ENCODE measurements at regions not wholly inside any gene's neighbourhood (a gene's known extent, or its start where the extent isn't known, plus 50 kb on each side); places are given as distances from the start of the nearest gene placed in this dataset.

DNA sequence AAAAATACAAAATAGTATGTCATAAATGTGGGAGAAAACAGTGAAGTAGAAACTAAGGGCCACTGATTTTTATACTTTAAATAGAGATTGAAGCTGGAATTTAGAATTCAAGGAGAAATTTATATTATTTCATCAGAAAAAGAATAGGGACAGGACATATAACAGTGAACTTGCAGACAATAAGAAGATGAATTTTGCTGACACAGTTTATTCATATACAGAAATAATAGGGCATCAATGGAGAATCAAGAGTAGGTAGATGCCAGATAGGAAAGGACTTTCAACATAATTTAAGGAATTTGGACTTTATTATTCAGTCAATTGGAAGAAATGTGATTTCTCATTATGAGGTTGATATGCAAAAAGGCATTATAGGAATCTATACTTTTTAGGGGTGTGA is 118.9 kb upstream of the HNMT start:
- no peak for TF ChIP-seq FOXP2 (optimal IDR thresholded peaks at IDR 0.05; ENCODE audit: control extremely low read depth, extremely low read length, insufficient read depth)
- no peak for TF ChIP-seq EZH2 (IDR thresholded peaks at IDR 0.05)
- TF ChIP-seq POLR2AphosphoS5 (IDR thresholded peaks at IDR 0.05; ENCODE audit: borderline replicate concordance, low read depth, low read length), result no peak
- H3K9ac ChIP-seq (ENCODE audit: insufficient read length), result no peak overlapping the region
- H3K36me3 ChIP-seq (ENCODE audit: insufficient read depth, low read length), result no peaks in the 10 kb centered on the region
- no peak overlapping the region for H3K27ac ChIP-seq
- no peak overlapping the region for H3K4me3 ChIP-seq
- no peak for DNase-seq (ENCODE audit: low read depth, low spot score)
- H3K9me3 ChIP-seq (ENCODE audit: low read depth, low read length), result peaks cover 4% of the 10 kb centered on the region; the same call in 1 of the 2 replicates

- Histone ChIP-seq H3K36me3 (ENCODE audit: insufficient read depth, low read length) (no peaks in the 10 kb centered on the region), H3K4me3 (no peak overlapping the region)
- DNase-seq (ENCODE audit: low read depth, low spot score), result no peak
Observed at GRCh38 chr2:137846993-137847392, 117.3 kb upstream of the HNMT start.

GRCh38 chr2:137847443-137847842 is 116.8 kb upstream of the HNMT start:
- TF ChIP-seq EZH2 (IDR thresholded peaks at IDR 0.05) (no peak), FOXP2 (optimal IDR thresholded peaks at IDR 0.05; ENCODE audit: control extremely low read depth, extremely low read length, insufficient read depth) (no peak), POLR2AphosphoS5 (IDR thresholded peaks at IDR 0.05; ENCODE audit: borderline replicate concordance, low read depth, low read length) (no peak)
- Histone ChIP-seq H3K4me3 (no peak overlapping the region), H3K27ac (no peak overlapping the region), H3K9me3 (ENCODE audit: low read depth, low read length) (peaks cover 4% of the 10 kb centered on the region; the same call in 1 of the 2 replicates), H3K9ac (ENCODE audit: insufficient read length) (no peak overlapping the region), H3K36me3 (ENCODE audit: insufficient read depth, low read length) (no peaks in the 10 kb centered on the region)
- DNase-seq (ENCODE audit: low read depth, low spot score), result no peak

More at GRCh38 chr2:137846993-137847392, 117.3 kb upstream of the HNMT start:
- TF ChIP-seq POLR2AphosphoS5 (IDR thresholded peaks at IDR 0.05; ENCODE audit: borderline replicate concordance, low read depth, low read length), result no peak
- TF ChIP-seq FOXP2 (optimal IDR thresholded peaks at IDR 0.05; ENCODE audit: control extremely low read depth, extremely low read length, insufficient read depth), result no peak
- no peak for TF ChIP-seq EZH2 (IDR thresholded peaks at IDR 0.05)
- H3K9ac ChIP-seq (ENCODE audit: insufficient read length), result no peak overlapping the region
- no peak overlapping the region for H3K27ac ChIP-seq
- peaks cover 4% of the 10 kb centered on the region; the same call in 1 of the 2 replicates for H3K9me3 ChIP-seq (ENCODE audit: low read depth, low read length)

DNA sequence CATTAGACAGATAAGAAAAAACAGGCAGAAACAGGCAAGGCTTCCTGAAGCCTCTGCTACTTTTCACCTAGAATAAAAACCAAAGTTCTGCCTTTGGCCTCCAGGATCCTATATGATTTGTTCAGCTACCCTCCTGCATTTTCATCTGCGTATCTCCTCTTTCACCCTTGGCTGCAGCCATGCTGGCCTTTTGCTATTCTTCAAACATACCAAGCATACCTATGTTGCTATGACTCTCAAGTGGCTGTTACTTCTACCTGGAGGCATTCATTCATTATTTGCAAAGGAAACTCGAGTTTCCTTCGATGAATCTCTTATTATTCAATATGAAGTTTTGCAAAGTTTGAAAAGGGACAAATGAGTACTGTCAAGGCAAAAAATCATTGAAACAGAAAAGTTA is 106.4 kb upstream of the HNMT start:
- Histone ChIP-seq H3K4me3 (no peak overlapping the region), H3K27ac (no peak overlapping the region), H3K36me3 (ENCODE audit: insufficient read depth, low read length) (no peaks in the 10 kb centered on the region), H3K9me3 (ENCODE audit: low read depth, low read length) (no peaks in the 10 kb centered on the region), H3K9ac (ENCODE audit: insufficient read length) (no peak overlapping the region)
- DNase-seq (ENCODE audit: low read depth, low spot score), result no peak
- TF ChIP-seq EZH2 (IDR thresholded peaks at IDR 0.05) (no peak), FOXP2 (optimal IDR thresholded peaks at IDR 0.05; ENCODE audit: control extremely low read depth, extremely low read length, insufficient read depth) (no peak), POLR2AphosphoS5 (IDR thresholded peaks at IDR 0.05; ENCODE audit: borderline replicate concordance, low read depth, low read length) (no peak)

DNA sequence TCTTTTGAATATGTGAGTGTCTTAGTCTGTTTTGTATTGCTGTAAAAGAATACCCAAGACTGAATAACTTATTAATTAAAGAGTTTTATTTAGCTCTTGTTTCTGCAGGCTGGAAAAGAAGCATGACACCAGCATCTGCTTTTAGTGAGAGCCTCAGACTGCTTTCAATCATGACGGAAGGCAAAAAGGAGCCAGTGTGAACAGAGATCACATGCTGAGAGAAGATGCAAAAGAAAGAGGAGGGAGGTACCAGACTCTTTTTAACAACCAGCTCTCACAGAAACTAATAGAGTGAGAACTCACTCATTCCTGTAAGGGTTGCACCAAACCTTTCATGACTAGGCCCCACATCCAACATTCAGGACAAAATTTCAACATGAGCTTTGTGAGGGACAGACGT is 101.6 kb upstream of the HNMT start:
- DNase-seq (ENCODE audit: low read depth, low spot score), result no peak
- Histone ChIP-seq H3K9me3 (ENCODE audit: low read depth, low read length) (no peaks in the 10 kb centered on the region), H3K9ac (ENCODE audit: insufficient read length) (no peak overlapping the region), H3K27ac (no peak overlapping the region), H3K36me3 (ENCODE audit: insufficient read depth, low read length) (no peaks in the 10 kb centered on the region), H3K4me3 (no peak overlapping the region)
- TF ChIP-seq FOXP2 (optimal IDR thresholded peaks at IDR 0.05; ENCODE audit: control extremely low read depth, extremely low read length, insufficient read depth), result no peak

DNA sequence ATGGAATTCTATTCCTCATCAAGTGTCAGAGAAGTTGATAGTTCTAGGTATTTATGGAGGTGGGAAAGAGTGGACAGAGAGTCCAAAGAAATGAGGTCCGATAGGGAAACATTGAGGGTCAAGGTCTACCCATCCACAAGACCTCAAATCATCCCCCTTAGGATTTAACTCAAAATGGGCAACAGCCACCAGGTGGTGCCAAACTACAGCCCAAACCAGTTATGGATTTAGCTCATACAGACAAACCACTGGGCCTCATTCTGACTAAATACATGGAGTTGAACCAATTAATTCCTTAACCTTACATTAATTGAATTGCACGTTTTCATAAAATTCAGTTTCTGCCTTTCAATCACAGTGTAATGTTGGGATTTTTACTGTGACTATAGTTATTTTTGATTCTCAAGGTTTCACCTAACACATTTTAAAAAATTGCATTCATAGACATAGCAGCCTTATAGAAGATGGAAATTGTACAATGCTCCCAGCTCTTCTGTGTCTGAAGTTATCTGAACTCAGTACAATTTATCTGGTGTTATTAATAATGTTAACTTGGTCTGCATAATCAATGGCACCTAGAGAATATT is 98.2 kb upstream of the HNMT start:
- DNase-seq (ENCODE audit: low read depth, low spot score), result peak; percentile 62
- TF ChIP-seq FOXP2 (optimal IDR thresholded peaks at IDR 0.05; ENCODE audit: control extremely low read depth, extremely low read length, insufficient read depth) (no peak), EZH2 (IDR thresholded peaks at IDR 0.05) (no peak), POLR2AphosphoS5 (IDR thresholded peaks at IDR 0.05; ENCODE audit: borderline replicate concordance, low read depth, low read length) (no peak)
- Histone ChIP-seq H3K27ac (no peak overlapping the region), H3K9me3 (ENCODE audit: low read depth, low read length) (no peaks in the 10 kb centered on the region), H3K9ac (ENCODE audit: insufficient read length) (no peak overlapping the region), H3K36me3 (ENCODE audit: insufficient read depth, low read length) (no peaks in the 10 kb centered on the region), H3K4me3 (no peak overlapping the region)

GRCh38 chr2:137870682-137871081 is 93.6 kb upstream of the HNMT start:
- Histone ChIP-seq H3K27ac (no peak overlapping the region), H3K9me3 (ENCODE audit: low read depth, low read length) (no peaks in the 10 kb centered on the region), H3K36me3 (ENCODE audit: insufficient read depth, low read length) (no peaks in the 10 kb centered on the region), H3K9ac (ENCODE audit: insufficient read length) (no peak overlapping the region), H3K4me3 (no peak overlapping the region)
- DNase-seq (ENCODE audit: low read depth, low spot score), result no peak
- TF ChIP-seq POLR2AphosphoS5 (IDR thresholded peaks at IDR 0.05; ENCODE audit: borderline replicate concordance, low read depth, low read length), result no peak
- no peak for TF ChIP-seq FOXP2 (optimal IDR thresholded peaks at IDR 0.05; ENCODE audit: control extremely low read depth, extremely low read length, insufficient read depth)
- TF ChIP-seq EZH2 (IDR thresholded peaks at IDR 0.05), result no peak

DNA sequence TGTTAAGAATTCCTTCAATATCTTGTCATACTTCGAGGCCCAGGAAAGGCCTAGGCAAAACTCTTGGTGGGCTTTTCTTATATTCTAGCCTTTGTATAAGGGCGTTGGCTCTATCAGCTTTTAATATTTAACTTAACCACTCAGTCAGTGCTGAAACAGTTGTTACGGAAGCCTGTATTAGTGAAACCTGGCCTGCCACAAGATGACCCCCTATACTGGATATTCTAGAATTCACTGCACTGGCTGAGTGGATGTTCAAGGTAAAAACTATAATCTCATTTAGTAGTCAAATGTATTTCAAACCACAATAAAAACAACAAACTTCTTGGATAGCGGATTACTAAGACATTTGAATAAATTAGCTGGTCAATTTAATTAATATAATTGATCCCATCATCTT is 91.7 kb upstream of the HNMT start:
- Histone ChIP-seq H3K36me3 (ENCODE audit: insufficient read depth, low read length) (no peaks in the 10 kb centered on the region), H3K9ac (ENCODE audit: insufficient read length) (no peak overlapping the region), H3K27ac (no peak overlapping the region), H3K4me3 (no peak overlapping the region), H3K9me3 (ENCODE audit: low read depth, low read length) (no peaks in the 10 kb centered on the region)
- no peak for TF ChIP-seq EZH2 (IDR thresholded peaks at IDR 0.05)
- TF ChIP-seq POLR2AphosphoS5 (IDR thresholded peaks at IDR 0.05; ENCODE audit: borderline replicate concordance, low read depth, low read length), result no peak
- TF ChIP-seq FOXP2 (optimal IDR thresholded peaks at IDR 0.05; ENCODE audit: control extremely low read depth, extremely low read length, insufficient read depth), result no peak
- DNase-seq (ENCODE audit: low read depth, low spot score), result no peak

Data from SK-N-MC (cell line).